HG03469 (cell line): ENCODE measurements at regions not wholly inside any gene's neighbourhood (a gene's known extent, or its start where the extent isn't known, plus 50 kb on each side); places are given as distances from the start of the nearest gene placed in this dataset.

Experiments
- ATAC-seq: cut with Tn5 transposase; IDR thresholded peaks from one replicate; pipeline ENCODE4 v1.9.1; 2021; ENCODE audit warnings: mild to moderate bottlenecking, moderate library complexity, moderate number of reproducible peaks; ENCODE audit not compliant: unreplicated experiment

GRCh38 chr4:185921583-185922555 is 109.9 kb upstream of the SORBS2 start:
- ATAC-seq = no peak

GRCh38 chr4:185924458-185925044 is 112.6 kb upstream of the SORBS2 start:
- no peak for ATAC-seq

- ATAC-seq = no peak
Observed at GRCh38 chr4:185925910-185926360, 113.9 kb upstream of the SORBS2 start.

GRCh38 chr4:185931375-185931774 is 119.4 kb upstream of the SORBS2 start:
- ATAC-seq = no peak

DNA sequence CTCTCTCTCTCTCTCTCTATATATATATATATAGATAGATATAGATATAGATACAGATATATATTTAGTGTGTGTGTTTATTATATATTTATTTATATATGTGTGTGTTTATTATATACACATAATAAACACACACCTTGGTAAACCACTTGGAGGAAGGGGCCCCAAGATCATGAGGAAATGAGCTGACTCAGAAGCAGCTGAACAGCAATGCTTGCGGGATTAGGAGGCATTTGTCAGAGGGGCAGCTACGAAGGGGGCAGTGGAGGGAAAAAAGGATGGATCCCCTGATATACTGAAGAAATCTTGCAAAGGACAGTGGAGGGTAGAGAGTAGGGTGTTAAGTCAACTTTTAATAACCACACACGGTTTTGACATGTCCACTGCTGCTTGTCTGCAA is 120.0 kb upstream of the SORBS2 start:
- ATAC-seq = no peak

DNA sequence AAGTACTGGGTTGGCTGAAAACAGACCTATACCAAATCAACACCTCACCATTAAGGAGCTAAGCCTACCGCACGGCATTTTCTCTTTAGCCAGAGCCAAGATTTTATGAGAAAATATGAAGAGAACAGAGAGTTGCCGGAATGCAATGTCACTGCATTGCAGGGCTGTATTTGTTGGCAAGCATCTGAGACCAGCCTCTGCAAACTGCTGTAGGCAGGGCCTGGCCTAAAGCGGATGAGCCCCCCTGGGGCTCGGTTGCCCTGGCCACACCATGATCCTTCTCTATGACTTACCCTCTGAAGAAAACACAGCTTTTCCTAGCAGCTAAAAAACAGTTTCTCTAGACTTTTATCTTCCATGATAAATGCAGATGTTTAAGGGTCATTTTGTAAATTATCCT is 120.5 kb upstream of the SORBS2 start:
- ATAC-seq = no peak

DNA sequence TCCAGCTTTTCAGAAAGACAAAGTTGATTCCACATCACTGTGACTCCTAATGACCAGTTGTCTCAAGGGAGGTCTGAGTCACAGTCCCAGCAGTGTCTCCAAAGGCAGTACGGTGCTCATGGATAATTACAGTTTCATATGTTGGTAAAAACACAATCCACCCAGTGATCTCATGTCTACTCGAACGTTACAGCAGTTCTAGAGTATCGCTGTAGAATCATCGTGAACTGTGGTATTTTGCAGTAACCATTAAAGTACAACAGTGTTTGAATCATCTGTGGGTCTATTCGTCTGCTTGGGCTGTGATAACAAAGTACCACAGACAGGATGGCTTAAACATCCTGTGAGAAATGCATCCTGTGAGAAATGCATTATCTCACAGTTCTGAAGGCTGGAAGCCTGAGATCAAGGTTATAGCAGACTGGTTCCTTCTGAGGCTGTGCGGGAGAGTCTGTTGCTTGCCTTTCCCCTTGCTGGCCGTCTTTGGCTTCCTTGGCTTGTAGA is 121.1 kb upstream of the SORBS2 start:
- no peak for ATAC-seq

GRCh38 chr4:185936650-185937376 is 124.8 kb upstream of the SORBS2 start:
- ATAC-seq = no peak

- ATAC-seq = no peak
Observed at GRCh38 chr4:185938654-185939053, 126.7 kb upstream of the SORBS2 start.

DNA sequence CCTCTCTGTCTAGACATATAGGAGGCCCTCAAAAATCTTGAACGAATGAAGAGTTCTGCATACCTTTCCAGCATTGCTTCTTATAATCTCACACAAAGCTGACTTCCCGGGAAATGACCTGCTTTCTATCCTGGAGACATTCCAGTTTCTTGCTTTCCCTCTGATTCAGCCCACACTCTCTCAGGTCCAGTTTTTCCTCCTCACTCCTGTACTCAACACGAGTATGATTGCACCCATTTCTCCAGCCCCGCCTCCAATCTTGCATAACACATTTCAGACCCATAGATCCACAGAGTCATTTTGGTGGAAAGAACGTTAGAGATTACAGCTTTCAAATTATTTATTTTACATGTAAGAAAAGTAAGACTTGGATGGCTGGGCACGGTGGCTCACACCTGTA is 127.5 kb upstream of the TLR3 start:
- no peak for ATAC-seq

- no peak for ATAC-seq
Observed at GRCh38 chr4:185945252-185945651, 123.7 kb upstream of the TLR3 start.

- no peak for ATAC-seq
Observed at GRCh38 chr4:185945906-185946305, 123.0 kb upstream of the TLR3 start.

DNA sequence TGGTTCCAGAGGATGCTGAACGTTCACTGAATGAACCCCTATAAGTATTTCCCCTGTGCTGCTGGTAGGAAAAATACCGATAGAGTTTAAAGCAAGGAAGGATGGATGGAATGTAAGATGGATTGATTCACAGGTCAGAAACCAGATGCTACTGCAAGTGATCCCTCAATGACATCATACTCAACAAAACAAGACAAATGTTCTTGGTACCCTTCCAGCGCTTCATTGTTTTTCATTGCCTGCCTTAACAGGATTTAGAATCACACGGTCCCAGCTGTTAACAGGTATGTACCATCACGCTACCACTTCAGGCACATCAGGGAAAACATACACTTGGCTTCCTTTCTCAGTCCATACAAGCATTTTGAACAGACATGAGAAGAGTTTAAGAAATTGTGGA is 118.1 kb upstream of the TLR3 start:
- ATAC-seq = no peak

- no peak for ATAC-seq
Observed at GRCh38 chr4:185955151-185955770, 113.7 kb upstream of the TLR3 start.

DNA sequence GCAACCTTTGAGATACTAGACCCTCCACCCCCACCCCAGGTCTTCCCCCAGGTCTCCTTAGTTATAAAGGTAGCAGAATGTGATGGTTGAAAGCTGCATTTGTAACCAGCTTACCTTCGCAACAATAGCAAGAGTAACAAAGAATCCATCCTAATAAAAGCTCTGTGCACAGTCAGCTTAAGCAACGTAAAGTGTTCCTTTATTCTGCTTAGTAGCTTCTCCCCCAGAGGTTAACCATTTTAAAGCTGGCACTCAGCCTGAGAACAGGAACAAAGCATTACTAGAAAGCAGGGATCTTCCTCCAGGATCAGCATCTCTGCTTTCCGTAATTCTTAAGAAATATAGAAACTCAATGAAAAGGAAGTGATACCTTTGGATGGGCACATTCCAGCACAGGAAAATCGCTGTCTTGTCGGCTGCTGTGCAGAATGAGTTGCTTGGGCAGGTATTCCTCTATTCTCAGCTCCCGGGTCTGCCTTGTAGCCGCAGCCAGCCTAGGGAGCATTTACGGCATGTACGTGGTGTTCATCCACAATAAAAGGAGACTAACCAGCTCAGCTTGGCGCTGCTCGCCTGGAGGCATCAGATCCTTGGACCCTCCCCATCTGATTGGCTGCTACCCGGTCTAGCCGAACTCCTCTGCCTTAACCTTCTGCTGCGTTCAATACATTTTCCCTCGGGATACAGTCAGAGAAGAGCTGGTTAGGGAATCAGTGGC is 113.0 kb upstream of the TLR3 start:
- no peak for ATAC-seq

DNA sequence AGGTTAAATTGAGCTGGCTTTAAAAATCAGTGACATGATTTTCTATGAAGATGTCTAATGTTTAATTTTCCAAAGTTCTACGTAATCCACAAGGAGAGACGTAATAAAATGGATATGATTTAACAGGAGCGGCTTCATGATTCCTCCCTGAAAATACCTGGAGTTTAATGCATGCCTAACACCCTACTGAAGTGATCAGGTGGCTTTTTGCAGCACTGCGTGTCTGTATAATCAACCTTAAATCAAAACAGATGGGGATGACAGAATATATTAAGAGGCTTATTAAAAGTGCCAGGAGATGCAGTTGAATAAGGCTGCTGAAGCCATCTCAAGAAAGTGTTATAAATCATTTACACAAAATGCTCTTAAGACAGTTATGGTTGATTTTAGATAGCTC is 112.4 kb upstream of the TLR3 start:
- ATAC-seq = no peak

DNA sequence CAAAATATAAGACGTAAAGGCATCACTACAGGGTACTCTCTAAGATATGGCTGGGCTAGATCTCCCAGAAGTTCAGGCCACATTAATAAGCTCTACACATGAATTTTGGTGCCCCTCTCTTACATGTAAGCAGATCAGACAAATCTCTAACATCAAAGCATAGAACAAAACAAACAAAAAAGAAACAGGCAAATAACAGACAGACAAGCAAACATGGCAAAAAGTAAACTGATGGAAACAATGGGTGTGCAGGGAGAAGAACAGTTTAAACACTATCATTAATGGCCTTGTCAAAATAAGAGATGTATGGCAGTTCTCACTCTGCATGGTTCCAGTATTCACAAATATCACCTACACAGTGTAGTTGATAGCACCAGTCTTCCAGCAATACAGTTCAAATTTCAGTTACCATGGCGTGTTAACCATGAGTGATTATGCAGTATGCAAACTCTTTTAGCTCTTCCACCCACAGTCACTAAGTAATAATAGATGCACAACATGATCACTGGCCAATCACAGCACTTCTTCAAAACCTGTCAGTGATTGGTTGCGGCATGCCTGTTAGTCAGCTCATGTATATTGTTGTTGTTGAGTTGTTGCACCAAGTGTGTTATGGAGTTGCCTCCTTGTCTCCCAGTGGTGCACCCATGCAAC is 110.7 kb upstream of the TLR3 start:
- ATAC-seq = no peak

DNA sequence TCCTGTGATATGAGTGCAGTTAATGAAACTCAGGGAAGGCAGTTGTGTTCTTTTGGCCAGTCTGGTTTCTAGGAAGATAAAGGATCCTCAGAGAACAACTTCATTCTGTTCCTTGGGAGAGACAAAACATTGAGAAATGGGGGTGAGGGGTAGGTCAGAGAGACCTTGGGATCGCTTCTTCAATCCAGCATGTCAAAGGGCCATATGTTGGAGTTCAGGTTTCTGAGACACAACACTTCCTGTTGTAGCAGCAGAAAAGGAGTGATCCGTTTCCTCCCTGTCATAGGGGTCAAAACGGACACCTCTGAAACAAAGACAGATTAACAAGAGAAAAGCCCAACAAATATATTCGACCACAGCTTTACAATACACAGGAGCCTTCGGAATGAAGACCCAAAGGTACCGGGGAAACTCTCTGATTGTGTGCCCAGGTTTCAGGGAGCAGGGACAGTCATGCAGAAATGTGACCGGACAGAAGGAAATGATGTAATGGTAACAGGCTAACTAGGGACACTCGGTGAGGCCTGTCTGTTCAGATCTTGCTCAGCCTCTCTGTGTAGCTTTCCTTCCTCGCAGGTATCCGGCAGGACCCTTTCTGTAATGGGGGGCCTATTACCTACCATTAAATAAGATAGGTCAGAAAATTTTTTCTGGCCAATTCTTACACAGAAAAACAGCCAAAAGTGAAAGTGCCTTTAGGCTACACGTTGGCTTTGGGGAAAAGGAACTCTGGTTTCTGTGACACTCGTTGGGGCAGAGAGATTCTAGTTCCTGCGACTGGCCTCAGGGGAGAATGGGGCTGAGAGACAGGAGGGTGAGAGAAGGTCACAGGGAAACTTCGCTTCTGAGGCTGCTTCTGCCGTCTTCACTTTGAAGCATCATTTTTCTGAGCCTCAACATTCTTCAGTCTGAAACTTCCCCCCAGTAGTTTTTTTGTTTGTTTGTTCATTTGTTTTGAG is 103.3 kb upstream of the TLR3 start:
- ATAC-seq = peak; percentile 57

DNA sequence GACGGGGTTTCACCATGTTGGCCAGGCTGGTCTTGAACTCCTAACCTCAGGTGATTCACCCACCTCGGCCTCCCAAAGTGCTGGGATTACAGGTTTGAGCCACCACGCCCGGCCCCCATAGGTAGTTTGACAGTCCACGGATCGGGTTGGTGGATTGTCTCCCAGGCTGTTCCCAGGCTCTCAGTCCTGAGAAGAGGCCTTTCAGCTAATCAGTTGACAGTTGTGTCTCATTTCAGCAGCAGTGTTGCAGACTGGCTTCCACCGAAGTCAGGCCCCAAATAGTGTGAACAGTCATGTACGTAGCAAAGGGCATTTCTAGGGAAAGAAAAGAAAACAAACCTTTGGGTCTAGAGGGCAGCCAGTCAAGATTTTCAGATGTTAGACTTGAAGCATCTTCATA is 102.4 kb upstream of the TLR3 start:
- ATAC-seq = no peak
